H1 (cell line): ENCODE measurements at regions not wholly inside any gene's neighbourhood (a gene's known extent, or its start where the extent isn't known, plus 50 kb on each side); places are given as distances from the start of the nearest gene placed in this dataset.
"Not testable (repeated sequence)": the region's sequence is repeated elsewhere in the genome, so short reads cannot be mapped to it uniquely, and the experiment has no call there.

Experiments used
- CTCF ChIA-PET: fragments of 300-600 bp; sonication (Branson Sonifier 250); formaldehyde crosslinking; loops from one replicate; lab custom pipeline; 2021; ENCODE audit not compliant: partially characterized antibody; lab: Charles Lee
- POLR2A ChIA-PET: fragments of 300-600 bp; sonication (Branson Sonifier 250); formaldehyde crosslinking; loops from one replicate; lab custom pipeline; 2021; ENCODE audit warnings: inconsistent platforms; ENCODE audit not compliant: partially characterized antibody; lab: Charles Lee
- DNase-seq, 2 experiments: peaks; one replicate each; pipeline versions ENCODE4 v3.0.0 to v3.0.0-alpha.2; 2010 to 2022; ENCODE audit warnings: low spot score in 2 of 2, low read depth in 1 of 2, mixed read lengths in 1 of 2
- FAIRE-seq: peaks from 2 replicates; lab custom pipeline; 2011; peaks lifted over from hg19 to GRCh38; lab: Jason Lieb, UNC
- H2AFZ ChIP-seq: 2 replicates; pipeline ENCODE4 v1.8.1; 2012; ENCODE audit warnings: low read length, inconsistent platforms
- H2AK5ac ChIP-seq: 2 replicates; pipeline ENCODE4 v1.6.1; 2013; ENCODE audit warnings: low read depth, low read length
- H2BK120ac ChIP-seq: replicated peaks from 2 replicates; pipeline ENCODE3; 2013; ENCODE audit warnings: low read depth, low read length, inconsistent platforms
- H2BK12ac ChIP-seq: 2 replicates; pipeline ENCODE4 v1.6.1; 2013; ENCODE audit warnings: low read depth, low read length
- H2BK15ac ChIP-seq: 2 replicates; pipeline ENCODE4 v1.6.1; 2013; ENCODE audit warnings: low read length
- H2BK20ac ChIP-seq: 2 replicates; pipeline ENCODE4 v1.6.1; 2013; ENCODE audit warnings: low read length
- H2BK5ac ChIP-seq: 2 replicates; pipeline ENCODE4 v1.6.1; 2013; ENCODE audit warnings: low read depth, low read length
- H3K14ac ChIP-seq: 2 replicates; pipeline ENCODE4 v1.6.1; 2013; ENCODE audit warnings: inconsistent platforms; ENCODE audit not compliant: insufficient read length
- H3K18ac ChIP-seq: 2 replicates; pipeline ENCODE4 v1.6.1; 2013; ENCODE audit warnings: low read length; ENCODE audit errors: extremely low read depth
- H3K23ac ChIP-seq: 2 replicates; pipeline ENCODE4 v1.6.1; 2013; ENCODE audit warnings: inconsistent platforms; ENCODE audit not compliant: insufficient read length
- H3K23me2 ChIP-seq: 2 replicates; pipeline ENCODE4 v1.6.1; 2013; ENCODE audit warnings: low read depth, low read length
- H3K27ac ChIP-seq: 2 replicates; pipeline ENCODE4 v1.6.1; 2011; ENCODE audit warnings: low read depth, low read length, inconsistent platforms
- H3K27me3 ChIP-seq, 4 experiments: replicated peaks in 1 of 4; 1 replicate in 1 of 4; 2 replicates in 3 of 4; pipeline versions ENCODE4 v1.6.1 to v1.8.1; 2011 to 2013; ENCODE audit warnings: low read length in 3 of 4, mild to moderate bottlenecking in 3 of 4, inconsistent platforms in 2 of 4, mixed read lengths in 2 of 4, moderate library complexity in 1 of 4; ENCODE audit not compliant: control insufficient read depth in 3 of 4, insufficient read depth in 3 of 4; ENCODE audit errors: extremely low read depth in 1 of 4
- H3K36me3 ChIP-seq, 4 experiments: 2 replicates each; pipeline versions ENCODE4 v1.6.1 to v1.8.1; 2011 to 2013; ENCODE audit warnings: mild to moderate bottlenecking in 4 of 4, low read length in 3 of 4, moderate library complexity in 2 of 4, control low read depth in 1 of 4, inconsistent platforms in 1 of 4; ENCODE audit not compliant: insufficient read depth in 4 of 4, control insufficient read depth in 2 of 4
- H3K4ac ChIP-seq: replicated peaks from 2 replicates; pipeline ENCODE3; 2013; ENCODE audit warnings: low read length, low read depth, mixed read lengths, inconsistent platforms; ENCODE audit not compliant: insufficient read length
- H3K4me1 ChIP-seq, 4 experiments: replicated peaks in 1 of 4; 1 replicate in 1 of 4; 2 replicates in 3 of 4; pipeline versions ENCODE4 v1.6.1 to v1.8.1; 2011 to 2013; ENCODE audit warnings: low read length in 3 of 4, inconsistent platforms in 2 of 4, mixed read lengths in 1 of 4; ENCODE audit not compliant: insufficient read depth in 4 of 4, control insufficient read depth in 3 of 4
- H3K4me2 ChIP-seq, 2 experiments: 2 replicates each; pipeline versions ENCODE4 v1.6.1 to v1.8.1; 2011 to 2013; ENCODE audit warnings: low read depth in 2 of 2, low read length in 2 of 2, control low read depth in 1 of 2, inconsistent platforms in 1 of 2, mild to moderate bottlenecking in 1 of 2; ENCODE audit not compliant: insufficient read depth in 1 of 2
- H3K4me3 ChIP-seq, 4 experiments: fragments of 200-600, 300-600 bp in 1 of 4; sonication (generic), shearing (Covaris generic), sonication (Bioruptor Twin) in 1 of 4; 2 replicates each; pipeline versions ENCODE4 v1.5.1 to v1.8.1; 2011 to 2016; ENCODE audit warnings: low read length in 4 of 4, low read depth in 3 of 4, control low read depth in 2 of 4, inconsistent platforms in 2 of 4, mild to moderate bottlenecking in 2 of 4, mixed read lengths in 1 of 4, moderate library complexity in 1 of 4; ENCODE audit not compliant: insufficient read depth in 2 of 4; ENCODE audit errors: extremely low read depth in 1 of 4
- H3K56ac ChIP-seq: replicated peaks from 2 replicates; pipeline ENCODE3; 2013; ENCODE audit warnings: low read depth, mild to moderate bottlenecking, mixed read lengths, low read length, inconsistent platforms; ENCODE audit not compliant: insufficient read length
- H3K79me1 ChIP-seq: 2 replicates; pipeline ENCODE4 v1.6.1; 2013; ENCODE audit warnings: low read depth, low read length, control low read depth
- H3K79me2 ChIP-seq, 2 experiments: 2 replicates each; pipeline versions ENCODE4 v1.6.1 to v1.8.1; 2012 to 2013; ENCODE audit warnings: low read length in 2 of 2, mild to moderate bottlenecking in 2 of 2, inconsistent platforms in 1 of 2; ENCODE audit not compliant: insufficient read depth in 2 of 2, control insufficient read depth in 1 of 2
- H3K9ac ChIP-seq, 4 experiments: replicated peaks in 1 of 4; 1 replicate in 1 of 4; 2 replicates in 3 of 4; pipeline versions ENCODE4 v1.6.1 to v1.8.1; 2011 to 2013; ENCODE audit warnings: low read depth in 3 of 4, low read length in 3 of 4, control low read depth in 2 of 4, mild to moderate bottlenecking in 2 of 4, moderate library complexity in 2 of 4, inconsistent platforms in 1 of 4; ENCODE audit errors: extremely low read depth in 1 of 4
- H3K9me3 ChIP-seq, 2 experiments: 2 replicates each; pipeline versions ENCODE4 v1.6.1 to v1.8.1; 2012 to 2013; ENCODE audit warnings: mild to moderate bottlenecking in 2 of 2, moderate library complexity in 2 of 2, control low read depth in 1 of 2, inconsistent platforms in 1 of 2, low read depth in 1 of 2, low read length in 1 of 2, mixed read lengths in 1 of 2; ENCODE audit not compliant: insufficient read depth in 2 of 2
- H4K20me1 ChIP-seq, 2 experiments: replicated peaks in 1 of 2; 2 replicates each; pipeline versions ENCODE3 to v1.8.1; 2011 to 2013; ENCODE audit warnings: inconsistent platforms in 2 of 2, low read length in 2 of 2, mild to moderate bottlenecking in 1 of 2; ENCODE audit not compliant: insufficient read depth in 2 of 2, control insufficient read depth in 1 of 2
- H4K5ac ChIP-seq: 2 replicates; pipeline ENCODE4 v1.6.1; 2013; ENCODE audit warnings: low read length, low read depth, mixed read lengths, inconsistent platforms; ENCODE audit not compliant: insufficient read length
- H4K8ac ChIP-seq: 2 replicates; pipeline ENCODE4 v1.8.0; 2013; ENCODE audit warnings: mild to moderate bottlenecking, moderate library complexity, low read length, inconsistent platforms; ENCODE audit not compliant: insufficient read depth; ENCODE audit errors: extremely low read depth
- H4K91ac ChIP-seq: replicated peaks from 2 replicates; pipeline ENCODE3; 2013; ENCODE audit warnings: low read length, mixed read lengths, inconsistent platforms; ENCODE audit not compliant: insufficient read length
- WGBS, 2 experiments: shearing (Covaris generic) in 1 of 2; methylation state at CpG; one replicate each; pipeline versions ENCODE4 v1.1.6 to v1.1.7; 2013 to 2015; ENCODE audit warnings: low lambda C conversion rate in 2 of 2, mixed read lengths in 2 of 2, inconsistent platforms in 1 of 2, low coverage in 1 of 2, missing lambda C conversion rate in 1 of 2; ENCODE audit not compliant: insufficient replicate concordance in 2 of 2, insufficient coverage in 1 of 2, insufficient read length in 1 of 2; ENCODE audit errors: extremely low coverage in 1 of 2, missing lambda C conversion rate in 1 of 2; 5-methylcytosine and 5-hydroxymethylcytosine counted together

GRCh38 chr12:58426437-58426836, 485.1 kb downstream of the ATP23 start:
- FAIRE-seq, H2BK12ac ChIP-seq: not testable (repeated sequence)
- 89% methylated on average over 3 of the region's 3 CpGs; no CpG with 5 or more reads in 1 of the 2 experiments for WGBS, 2 experiments

More at GRCh38 chr12:58426437-58426836, 485.1 kb downstream of the ATP23 start:
- not testable (repeated sequence) for H3K9ac ChIP-seq, H3K27me3 ChIP-seq, DNase-seq, H3K79me2 ChIP-seq, H4K8ac ChIP-seq, H3K18ac ChIP-seq, H2AK5ac ChIP-seq, H4K20me1 ChIP-seq, H3K9me3 ChIP-seq, H2BK120ac ChIP-seq, H3K79me1 ChIP-seq, H3K56ac ChIP-seq, H2BK20ac ChIP-seq, H3K23me2 ChIP-seq, H2BK15ac ChIP-seq, H3K4ac ChIP-seq, H4K91ac ChIP-seq, H2AFZ ChIP-seq, H3K23ac ChIP-seq, H3K27ac ChIP-seq, H4K5ac ChIP-seq, H3K4me3 ChIP-seq, H3K36me3 ChIP-seq, H3K14ac ChIP-seq
- POLR2A ChIA-PET, result interaction anchor here (1.4 kb wide), 1 partner anchor 11 kb away, joined by 4 read pairs; no protein-coding TSS in a partner anchor
- Histone ChIP-seq H3K4me2 (peak overlapping the region in 1 of 2 experiments; percentile 65; a peak in 1 of 4 replicates), H3K4me1 (peaks cover 0 to 21% (median 7%) of the 10 kb centered on the region in 4 experiments; a peak in 5 of 7 replicates), H2BK5ac (0 out of 2 replicates have a peak overlapping the region, but pooled peaks have one; percentile 82)
- CTCF ChIA-PET, result interaction anchor here (1.9 to 4.5 kb wide), 2 partner anchors 9 to 17 kb away, joined by 6 to 36 read pairs; no protein-coding TSS in a partner anchor
